Naive thymus-derived CD4-positive, alpha-beta T cell (primary cell): ENCODE measurements at regions not wholly inside any gene's neighbourhood (a gene's known extent, or its start where the extent isn't known, plus 50 kb on each side); places are given as distances from the start of the nearest gene placed in this dataset.
"Not testable (repeated sequence)": the region's sequence is repeated elsewhere in the genome, so short reads cannot be mapped to it uniquely, and the experiment has no call there.

Experiments
- ATAC-seq: fragments of 150-1000 bp; cut with Tn5 transposase; 2 replicates; pipeline ENCODE4 v1.10.0; 2021; ENCODE audit warnings: mild to moderate bottlenecking, moderate library complexity
- CTCF ChIA-PET: fragments of 350-600 bp; sonication (Branson Sonifier 250); formaldehyde crosslinking; loops from one replicate; lab custom pipeline; 2021; ENCODE audit warnings: antibody characterized with exemption; lab: Charles Lee
- POLR2A ChIA-PET: fragments of 350-600 bp; sonication (Branson Sonifier 250); formaldehyde crosslinking; loops from one replicate; lab custom pipeline; 2021; ENCODE audit warnings: antibody characterized with exemption, inconsistent platforms; lab: Charles Lee
- DNase-seq, 9 donors: peaks; one replicate each; pipeline versions ENCODE4 v3.0.0 to v3.0.0-alpha.2; 2020 to 2022; ENCODE audit warnings: mixed read lengths in 1 of 9
- H3K27ac ChIP-seq: one replicate; pipeline ENCODE4 v1.7.0; 2013; ENCODE audit warnings: mild to moderate bottlenecking, low read depth, low read length, moderate library complexity
- H3K27me3 ChIP-seq, 2 donors: one replicate each; pipeline ENCODE4 v1.7.0; 2013; ENCODE audit warnings: low read length in 2 of 2, mild to moderate bottlenecking in 2 of 2, moderate library complexity in 2 of 2; ENCODE audit not compliant: control insufficient read depth in 2 of 2, insufficient read depth in 2 of 2
- H3K36me3 ChIP-seq, 3 experiments: 1 replicate in 2 of 3; 2 replicates in 1 of 3; pipeline ENCODE4 v1.7.0; 2013; ENCODE audit warnings: low read length in 3 of 3, mild to moderate bottlenecking in 3 of 3, moderate library complexity in 1 of 3; ENCODE audit not compliant: insufficient read depth in 3 of 3, control insufficient read depth in 2 of 3
- H3K4me1 ChIP-seq, 2 donors: one replicate each; pipeline ENCODE4 v1.7.0; 2013; ENCODE audit warnings: low read length in 2 of 2, mild to moderate bottlenecking in 2 of 2, moderate library complexity in 1 of 2; ENCODE audit not compliant: control insufficient read depth in 2 of 2, insufficient read depth in 2 of 2
- H3K4me3 ChIP-seq: 2 replicates; pipeline ENCODE4 v1.7.0; 2013; ENCODE audit warnings: mild to moderate bottlenecking, low read length
- H3K9me3 ChIP-seq, 3 experiments: 1 replicate in 2 of 3; 2 replicates in 1 of 3; pipeline ENCODE4 v1.7.0; 2013; ENCODE audit warnings: low read length in 3 of 3; ENCODE audit not compliant: control insufficient read depth in 2 of 3
- H3K27ac Mint-ChIP-seq, 9 donors: one replicate each; pipeline ENCODE4 v1.8.0; 2020 to 2022; ENCODE audit warnings: mixed read lengths in 9 of 9, mild to moderate bottlenecking in 8 of 9, moderate library complexity in 5 of 9, inconsistent platforms in 2 of 9
- H3K27me3 Mint-ChIP-seq, 5 donors: one replicate each; pipeline ENCODE4 v1.8.0; 2021 to 2022; ENCODE audit warnings: mixed read lengths in 5 of 5, mild to moderate bottlenecking in 1 of 5
- H3K36me3 Mint-ChIP-seq, 5 donors: one replicate each; pipeline ENCODE4 v1.8.0; 2020 to 2022; ENCODE audit warnings: mixed read lengths in 5 of 5, mild to moderate bottlenecking in 3 of 5, inconsistent platforms in 1 of 5
- H3K4me1 Mint-ChIP-seq, 7 donors: one replicate each; pipeline ENCODE4 v1.8.0; 2020 to 2022; ENCODE audit warnings: mixed read lengths in 7 of 7, mild to moderate bottlenecking in 3 of 7, inconsistent platforms in 1 of 7
- H3K4me3 Mint-ChIP-seq, 10 donors: one replicate each; pipeline ENCODE4 v1.8.0; 2020 to 2022; ENCODE audit warnings: mild to moderate bottlenecking in 10 of 10, mixed read lengths in 10 of 10, moderate library complexity in 6 of 10, inconsistent platforms in 2 of 10
- H3K9me3 Mint-ChIP-seq, 11 donors: one replicate each; pipeline ENCODE4 v1.8.0; 2020 to 2022; ENCODE audit warnings: mixed read lengths in 11 of 11, mild to moderate bottlenecking in 4 of 11, inconsistent platforms in 1 of 11, moderate library complexity in 1 of 11
- intact Hi-C, 2 donors: fragments of 100-400 bp; cut with micrococcal nuclease; formaldehyde crosslinking; loops; one replicate each; pipeline ENCODE4 v1.15.1; 2023

DNA sequence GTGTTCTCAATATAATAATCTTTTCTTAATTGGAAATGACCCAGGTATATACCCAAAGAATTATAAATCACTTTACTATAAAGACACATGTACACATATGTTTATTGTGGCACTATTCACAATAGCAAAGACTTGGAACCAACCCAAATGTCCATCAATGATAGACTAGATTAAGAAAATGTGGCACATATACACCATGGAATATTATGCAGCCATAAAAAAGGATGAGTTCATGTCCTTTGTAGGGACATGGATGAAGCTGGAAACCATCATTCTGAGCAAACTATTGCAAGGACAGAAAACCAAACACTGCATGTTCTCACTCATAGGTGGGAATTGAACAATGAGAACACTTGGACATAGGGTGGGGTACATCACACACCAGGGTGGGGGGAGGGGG lies 56.8 kb downstream of the SCGB2B2 start:
- H3K36me3 ChIP-seq, H3K27ac Mint-ChIP-seq, POLR2A ChIA-PET, ATAC-seq, H3K27ac ChIP-seq, H3K27me3 ChIP-seq, CTCF ChIA-PET, H3K4me3 ChIP-seq, H3K4me1 ChIP-seq, intact Hi-C loops, H3K9me3 ChIP-seq, H3K4me1 Mint-ChIP-seq, H3K4me3 Mint-ChIP-seq, DNase-seq: not testable (repeated sequence)
- H3K36me3 Mint-ChIP-seq, result peaks cover 0 to 47% (median 14%) of the 10 kb centered on the region in 5 donors
- peaks cover 0 to 74% (median 30%) of the 10 kb centered on the region in 11 donors for H3K9me3 Mint-ChIP-seq
- peaks cover 0 to 10% (median 0%) of the 10 kb centered on the region in 5 donors for H3K27me3 Mint-ChIP-seq

GRCh38 chr19:34618410-34618809 lies 58.5 kb downstream of the SCGB2B2 start:
- H3K36me3 Mint-ChIP-seq, result peaks cover 0 to 44% (median 14%) of the 10 kb centered on the region in 5 donors
- Histone ChIP-seq H3K4me1 (no peaks in the 10 kb centered on the region), H3K4me3 (no peak overlapping the region), H3K27me3 (no peaks in the 10 kb centered on the region), H3K9me3 (peaks cover 0 to 19% (median 6%) of the 10 kb centered on the region in 3 experiments), H3K36me3 (no peaks in the 10 kb centered on the region), H3K27ac (no peak overlapping the region)
- CTCF ChIA-PET, result no interaction called here
- H3K4me1 Mint-ChIP-seq, result no peaks in the 10 kb centered on the region
- H3K27me3 Mint-ChIP-seq, result peaks cover 0 to 6% (median 0%) of the 10 kb centered on the region in 5 donors
- ATAC-seq, result no peak
- intact Hi-C loops, result no loop called here
- DNase-seq, result no peak
- POLR2A ChIA-PET, result no interaction called here
- H3K27ac Mint-ChIP-seq, result no peak overlapping the region
- no peak overlapping the region for H3K4me3 Mint-ChIP-seq
- peaks cover 6 to 76% (median 38%) of the 10 kb centered on the region in 11 donors for H3K9me3 Mint-ChIP-seq

DNA sequence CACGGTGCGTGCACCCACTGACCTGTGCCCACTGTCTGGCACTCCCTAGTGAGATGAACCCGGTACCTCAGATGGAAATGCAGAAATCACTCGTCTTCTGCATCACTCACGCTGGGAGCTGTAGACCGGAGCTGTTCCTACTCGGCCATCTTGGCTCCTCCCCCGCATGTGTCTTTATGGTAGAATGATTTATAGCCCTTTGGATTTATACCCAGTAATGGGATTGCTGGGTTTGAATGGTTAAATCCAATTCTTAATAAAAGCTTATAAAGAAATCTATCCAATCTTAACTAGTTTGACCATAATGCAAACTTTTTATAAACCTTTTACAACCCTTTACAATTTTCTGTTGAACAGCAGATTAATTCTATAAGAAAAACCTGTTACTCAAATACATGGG lies 59.0 kb downstream of the SCGB2B2 start:
- H3K9me3 Mint-ChIP-seq, result peaks cover 8 to 76% (median 40%) of the 10 kb centered on the region in 11 donors
- CTCF ChIA-PET, ATAC-seq: not testable (repeated sequence)

DNA sequence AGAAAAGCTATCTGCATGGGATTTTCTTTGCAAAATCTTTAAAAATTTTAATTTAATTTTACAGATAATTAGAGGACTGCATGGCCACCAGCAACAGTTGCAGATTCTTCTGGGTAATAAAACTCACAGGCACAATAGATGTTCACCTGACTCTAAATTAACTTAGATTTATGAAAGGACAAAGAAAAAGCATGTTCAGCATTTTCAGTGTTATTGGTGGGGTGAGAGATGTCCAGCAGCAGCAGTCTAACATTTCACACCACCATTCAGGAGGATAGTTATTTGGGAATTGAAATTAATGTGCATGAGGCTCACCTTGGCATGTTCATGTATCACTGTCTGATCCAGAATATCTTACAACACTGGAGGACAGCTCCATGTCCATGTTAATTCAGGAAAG lies 74.0 kb downstream of the SCGB2B2 start:
- Mint-ChIP-seq H3K27me3 (no peaks in the 10 kb centered on the region), H3K4me1 (peaks cover 0 to 6% (median 0%) of the 10 kb centered on the region in 7 donors), H3K36me3 (peaks cover 0 to 15% (median 6%) of the 10 kb centered on the region in 5 donors), H3K27ac (no peak overlapping the region), H3K4me3 (no peak overlapping the region), H3K9me3 (peaks cover 5 to 67% (median 19%) of the 10 kb centered on the region in 11 donors)
- Histone ChIP-seq H3K9me3 (peaks cover 0 to 3% (median 0%) of the 10 kb centered on the region in 3 experiments), H3K27me3 (no peaks in the 10 kb centered on the region), H3K4me3 (no peak overlapping the region), H3K36me3 (no peaks in the 10 kb centered on the region), H3K4me1 (no peaks in the 10 kb centered on the region), H3K27ac (no peak overlapping the region)
- DNase-seq (no peak), ATAC-seq (no peak)
- CTCF ChIA-PET, result no interaction called here
- intact Hi-C loops, result no loop called here
- POLR2A ChIA-PET, result no interaction called here

More for the DNA sequence above, 59.0 kb downstream of the SCGB2B2 start:
- H3K27me3 Mint-ChIP-seq, DNase-seq, H3K4me3 ChIP-seq, H3K27me3 ChIP-seq, intact Hi-C loops, H3K4me1 ChIP-seq, H3K27ac Mint-ChIP-seq, H3K36me3 ChIP-seq, H3K27ac ChIP-seq, H3K4me1 Mint-ChIP-seq, POLR2A ChIA-PET, H3K4me3 Mint-ChIP-seq: not testable (repeated sequence)
- peaks cover 0 to 43% (median 15%) of the 10 kb centered on the region in 5 donors for H3K36me3 Mint-ChIP-seq
- peaks cover 0 to 23% (median 6%) of the 10 kb centered on the region in 3 experiments for H3K9me3 ChIP-seq

DNA sequence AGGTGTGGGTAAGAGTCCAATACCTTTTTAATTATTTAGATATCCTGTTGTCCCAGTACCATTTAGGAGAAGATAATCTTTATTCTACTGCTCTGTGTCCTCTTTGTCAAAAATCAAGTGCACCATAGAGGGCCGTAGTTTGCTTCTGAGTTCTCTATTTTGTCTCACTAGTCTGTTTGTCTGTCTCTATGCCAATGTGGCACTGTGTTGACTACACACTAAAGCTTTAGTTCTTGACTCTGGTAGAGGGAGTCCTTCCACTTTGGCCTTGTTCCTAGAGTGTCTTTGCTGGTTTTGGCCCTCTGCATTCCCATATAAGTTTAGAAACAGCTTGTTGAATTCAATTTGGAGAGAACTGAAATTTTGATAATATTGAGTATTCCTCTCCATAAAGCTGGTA lies 75.9 kb downstream of the SCGB2B2 start:
- H3K4me1 Mint-ChIP-seq, result peaks cover 0 to 8% (median 0%) of the 10 kb centered on the region in 7 donors
- intact Hi-C loops, result no loop called here
- Histone ChIP-seq H3K4me3 (no peak overlapping the region), H3K27me3 (no peaks in the 10 kb centered on the region), H3K36me3 (no peaks in the 10 kb centered on the region), H3K9me3 (peaks cover 0 to 3% (median 0%) of the 10 kb centered on the region in 3 experiments), H3K4me1 (no peaks in the 10 kb centered on the region), H3K27ac (no peak overlapping the region)
- H3K9me3 Mint-ChIP-seq, result peaks cover 0 to 50% (median 13%) of the 10 kb centered on the region in 11 donors
- DNase-seq (no peak), ATAC-seq (no peak)
- H3K27me3 Mint-ChIP-seq, result no peaks in the 10 kb centered on the region
- no peak overlapping the region for H3K27ac Mint-ChIP-seq
- no peak overlapping the region for H3K4me3 Mint-ChIP-seq
- H3K36me3 Mint-ChIP-seq, result peaks cover 0 to 12% (median 3%) of the 10 kb centered on the region in 5 donors
- ChIA-PET POLR2A (no interaction called here), CTCF (no interaction called here)

GRCh38 chr19:34600366-34600765 lies 76.6 kb downstream of the SCGB2B2 start:
- Histone ChIP-seq H3K9me3 (peaks cover 0 to 3% (median 0%) of the 10 kb centered on the region in 3 experiments), H3K4me3 (no peak overlapping the region), H3K27me3 (no peaks in the 10 kb centered on the region), H3K36me3 (no peaks in the 10 kb centered on the region), H3K27ac (no peak overlapping the region), H3K4me1 (no peaks in the 10 kb centered on the region)
- POLR2A ChIA-PET, result no interaction called here
- Mint-ChIP-seq H3K4me1 (peaks cover 0 to 8% (median 0%) of the 10 kb centered on the region in 7 donors), H3K36me3 (peaks cover 0 to 12% (median 3%) of the 10 kb centered on the region in 5 donors), H3K9me3 (peaks cover 0 to 49% (median 13%) of the 10 kb centered on the region in 11 donors), H3K27ac (no peak overlapping the region), H3K27me3 (no peaks in the 10 kb centered on the region), H3K4me3 (no peak overlapping the region)
- DNase-seq, result no peak
- intact Hi-C loops, result no loop called here
- no peak for ATAC-seq
- CTCF ChIA-PET, result no interaction called here
